HG02885 (cell line): ENCODE measurements at regions not wholly inside any gene's neighbourhood (a gene's known extent, or its start where the extent isn't known, plus 50 kb on each side); places are given as distances from the start of the nearest gene placed in this dataset.

Experiments used
- ATAC-seq: cut with Tn5 transposase; IDR thresholded peaks from one replicate; pipeline ENCODE4 v1.9.1; 2021; ENCODE audit warnings: mild to moderate bottlenecking; ENCODE audit not compliant: unreplicated experiment, poor library complexity

DNA sequence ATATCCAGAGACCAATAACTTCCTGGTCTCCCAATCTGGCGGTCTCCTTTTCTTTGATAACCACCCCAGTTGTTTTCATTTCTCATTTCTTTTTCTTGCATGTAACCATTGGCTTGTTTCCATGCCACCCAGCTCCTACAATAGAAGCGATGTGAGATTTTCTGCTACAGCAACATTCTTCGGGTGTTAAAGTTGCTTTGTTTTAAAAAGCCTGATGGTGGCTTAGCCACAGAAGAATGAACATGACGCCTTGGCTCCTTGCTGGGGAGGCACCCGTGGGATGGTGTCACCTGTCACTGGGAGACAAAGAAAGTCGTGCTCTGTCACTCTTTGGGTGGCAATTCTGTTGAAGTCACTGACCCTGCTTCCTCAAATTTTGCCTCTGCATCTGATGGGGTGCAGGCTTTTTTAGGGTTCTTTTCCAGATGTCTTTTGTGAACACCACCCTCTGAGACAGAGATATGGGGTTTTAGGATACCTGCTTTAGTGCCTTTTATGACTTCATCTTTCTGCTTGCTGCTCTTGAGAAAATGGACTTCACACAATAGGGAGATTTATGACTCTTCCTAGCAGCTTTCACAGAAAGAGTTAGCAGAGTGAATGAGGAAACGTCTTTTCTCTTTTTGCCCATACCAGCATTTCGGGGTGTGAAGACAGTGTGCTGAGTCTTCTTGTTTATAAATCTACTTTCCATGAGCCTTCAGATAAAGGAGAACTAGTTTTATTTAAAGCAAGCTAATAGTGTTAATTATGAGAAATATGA lies 265.3 kb upstream of the TBX3 start:
- ATAC-seq, result no peak

DNA sequence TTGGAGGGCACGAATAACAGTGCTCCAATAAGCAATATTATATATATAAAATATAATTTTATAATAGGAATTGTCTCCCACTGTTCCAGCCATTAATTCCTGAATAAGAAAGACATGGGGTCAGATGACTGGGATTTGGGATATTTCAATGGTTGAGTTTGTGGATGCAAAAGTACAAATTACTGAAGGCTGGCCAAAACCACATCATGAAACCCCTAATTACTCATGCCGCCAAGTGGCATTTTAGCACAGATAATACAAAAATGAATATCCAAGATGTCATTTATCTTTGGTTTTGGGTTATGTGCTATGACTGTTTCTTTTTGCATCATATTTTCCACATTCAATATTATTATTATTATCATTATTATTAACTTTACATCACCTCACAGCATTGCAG lies 261.4 kb upstream of the TBX3 start:
- ATAC-seq, result no peak

DNA sequence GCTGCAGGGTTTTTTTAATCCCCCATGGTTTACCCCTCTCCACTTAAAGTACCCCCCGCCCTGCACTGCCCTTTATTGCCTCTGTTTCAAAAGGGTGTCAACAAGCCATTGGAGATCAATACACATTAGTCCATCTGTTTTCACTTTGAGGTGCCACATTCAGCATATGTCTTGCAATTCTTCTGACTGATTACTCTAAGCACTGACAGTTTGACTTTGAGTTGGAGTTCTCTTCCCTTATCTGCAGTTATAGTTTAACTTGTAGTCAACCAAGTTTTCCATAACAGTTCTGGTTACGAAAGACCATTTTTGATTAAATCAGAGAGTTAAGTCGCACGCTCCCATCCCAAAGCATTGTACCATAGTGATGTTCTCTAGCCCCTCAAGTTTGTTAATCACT lies 260.8 kb upstream of the TBX3 start:
- no peak for ATAC-seq

DNA sequence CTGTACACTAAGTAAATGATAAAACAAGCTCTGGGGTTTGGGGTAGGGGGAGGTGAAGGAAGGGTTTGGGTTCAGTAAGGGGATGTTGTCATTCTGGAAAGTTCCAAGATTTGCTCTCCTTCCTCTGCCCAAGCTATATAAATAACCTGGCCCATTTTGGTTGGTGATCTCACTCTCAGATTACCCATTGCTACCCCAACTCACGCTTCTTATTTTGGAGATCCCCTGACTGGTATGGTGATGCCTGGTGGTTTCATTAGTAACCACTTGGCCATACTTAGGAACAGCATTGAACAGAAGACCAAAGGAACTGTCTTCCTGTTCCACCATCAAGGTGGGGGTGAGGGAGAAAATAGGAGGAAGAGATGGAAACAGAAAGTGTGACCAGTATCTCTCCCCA lies 259.6 kb upstream of the TBX3 start:
- ATAC-seq, result no peak

DNA sequence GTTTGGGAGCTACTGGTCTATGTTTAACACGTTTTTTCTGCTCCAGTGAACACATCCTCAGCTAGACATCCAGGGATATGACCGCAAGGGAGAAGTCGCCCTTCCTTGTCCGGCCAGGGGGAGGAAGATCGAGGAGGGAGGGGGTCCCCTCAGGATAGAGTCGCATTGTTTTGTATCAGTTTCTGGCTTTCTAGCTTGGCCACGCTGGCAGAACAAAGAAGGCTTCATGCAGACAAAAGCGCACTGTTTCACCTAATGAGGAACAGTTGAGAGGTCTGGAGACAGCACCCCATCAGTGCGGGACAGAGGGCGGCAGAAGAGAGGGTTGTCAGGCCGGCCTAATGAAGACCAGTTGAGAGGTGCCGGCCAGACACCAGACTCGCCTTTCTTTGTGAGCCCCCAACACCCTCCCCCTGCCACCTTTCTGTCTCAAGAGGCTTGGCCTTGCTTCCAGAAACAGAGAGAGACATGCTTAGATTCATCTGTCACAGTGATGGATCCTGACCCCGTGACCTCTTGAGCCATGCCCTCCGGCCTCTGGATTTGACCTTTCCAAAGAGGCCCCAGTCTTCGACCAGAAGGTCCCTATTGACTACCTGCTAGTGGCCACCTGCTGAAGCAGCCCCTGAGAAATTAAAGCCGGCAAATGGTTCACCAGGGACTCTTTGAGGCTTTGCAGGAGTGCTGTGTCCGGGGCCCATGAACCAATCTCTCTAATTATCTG lies 254.7 kb upstream of the TBX3 start:
- no peak for ATAC-seq

- ATAC-seq, result no peak
These were observed 252.4 kb upstream of the TBX3 start for GRCh38 chr12:114936148-114937079.

DNA sequence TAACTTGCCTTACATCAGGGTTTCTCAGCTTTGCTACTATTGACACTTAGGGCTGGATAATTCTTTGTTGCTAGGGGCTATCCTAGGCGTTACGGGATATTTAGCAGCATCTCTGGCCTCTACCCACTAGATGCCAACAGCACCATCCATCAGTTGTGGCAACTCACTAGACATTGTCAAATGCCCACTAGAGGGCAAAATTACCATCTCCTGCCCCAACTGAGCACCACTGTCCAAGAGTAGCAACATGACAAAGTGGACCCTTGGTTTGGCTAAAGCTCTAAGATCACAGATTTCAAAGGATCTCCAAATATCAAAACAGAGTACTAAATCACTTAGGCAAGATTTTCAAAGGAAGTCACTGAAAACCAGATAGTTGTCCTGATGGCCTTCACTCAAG lies 251.7 kb upstream of the TBX3 start:
- no peak for ATAC-seq

- ATAC-seq, result no peak
These were observed 249.6 kb upstream of the TBX3 start for GRCh38 chr12:114933428-114934160.

DNA sequence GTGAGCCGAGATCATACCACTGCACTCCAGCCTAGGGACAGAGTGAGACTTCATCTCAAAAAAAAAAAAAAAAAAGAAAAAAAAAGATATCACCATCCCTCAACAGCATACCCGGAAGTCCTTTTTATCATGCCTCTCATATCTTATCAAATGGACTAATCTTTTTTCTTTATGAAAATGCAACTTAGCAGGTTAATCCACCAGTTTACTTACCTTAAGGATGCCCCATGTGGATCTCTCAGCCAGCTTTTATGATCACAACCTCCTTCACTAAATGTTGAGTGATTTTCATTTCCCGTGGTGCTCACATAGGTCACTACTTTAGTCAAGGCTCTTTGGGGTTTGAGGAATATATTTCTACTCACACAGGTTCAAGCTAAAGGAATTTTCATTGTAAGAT lies 248.8 kb upstream of the TBX3 start:
- no peak for ATAC-seq

- no peak for ATAC-seq
These were observed 247.1 kb upstream of the TBX3 start for GRCh38 chr12:114931025-114931424.

DNA sequence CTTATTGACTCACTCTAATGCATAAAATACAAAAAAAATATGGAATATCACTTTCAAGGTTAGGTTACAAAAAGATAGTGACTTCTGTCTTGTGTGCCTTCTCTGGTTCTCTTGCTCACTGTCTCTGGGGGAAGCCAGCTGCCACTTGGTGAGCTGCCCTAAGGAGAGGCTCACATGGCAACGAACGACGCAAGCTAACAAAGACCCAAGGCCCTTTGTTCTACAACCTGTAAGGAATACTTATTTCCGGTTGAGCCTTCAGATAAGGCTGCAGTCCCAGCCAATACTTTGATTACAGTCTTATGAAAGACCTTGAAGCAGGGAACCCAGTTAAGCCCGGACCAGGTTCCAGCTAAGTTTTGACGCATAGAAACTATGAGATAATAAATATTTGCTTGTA lies 242.4 kb upstream of the TBX3 start:
- ATAC-seq, result no peak

DNA sequence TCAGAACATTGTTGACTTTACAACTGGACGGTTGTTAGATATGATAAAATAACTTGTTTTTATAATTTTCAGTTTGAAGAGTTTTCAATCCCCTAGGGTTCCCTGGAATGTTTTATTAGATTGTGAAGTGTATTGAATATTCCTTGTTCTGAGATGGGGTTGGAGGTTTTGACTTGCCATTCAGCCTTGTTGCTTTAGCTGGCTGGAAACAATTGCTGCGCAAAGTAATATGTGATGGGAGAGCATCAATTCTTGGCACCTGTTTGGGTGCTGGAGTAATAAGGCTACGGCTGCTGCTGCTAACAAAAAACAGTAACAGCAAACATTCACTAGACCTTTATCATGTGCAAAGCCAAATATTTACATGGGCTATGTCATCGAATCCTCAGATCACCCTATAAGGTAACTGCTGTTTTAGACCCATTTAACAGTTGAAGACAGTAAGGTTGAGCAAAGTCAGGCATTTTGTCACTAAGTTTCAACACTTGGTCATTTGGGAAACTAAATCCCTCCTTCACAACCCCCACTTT lies 241.0 kb upstream of the TBX3 start:
- ATAC-seq, result no peak

DNA sequence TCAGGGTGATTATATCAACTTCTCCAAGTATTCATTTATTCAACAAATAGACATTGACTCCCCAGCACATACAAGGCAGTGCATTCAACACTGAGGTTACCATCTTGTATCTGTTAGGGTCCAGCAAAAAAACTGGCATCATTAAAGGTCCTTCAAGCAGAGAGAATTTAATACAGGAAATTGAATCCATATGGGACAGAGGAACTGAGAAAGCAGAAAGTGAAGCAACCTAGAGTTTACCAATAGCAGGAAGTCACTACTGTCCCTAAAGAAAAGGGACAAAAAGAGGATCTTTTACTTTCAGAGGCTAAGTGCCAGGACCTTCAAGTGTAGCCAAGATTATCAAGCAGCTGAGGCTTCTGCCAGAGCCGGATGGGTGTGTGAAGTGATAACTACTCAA lies 237.8 kb upstream of the TBX3 start:
- ATAC-seq, result no peak

- ATAC-seq, result no peak
These were observed 237.0 kb upstream of the TBX3 start for GRCh38 chr12:114920771-114921554.

- ATAC-seq, result no peak
These were observed 235.5 kb upstream of the TBX3 start for GRCh38 chr12:114919479-114919878.

DNA sequence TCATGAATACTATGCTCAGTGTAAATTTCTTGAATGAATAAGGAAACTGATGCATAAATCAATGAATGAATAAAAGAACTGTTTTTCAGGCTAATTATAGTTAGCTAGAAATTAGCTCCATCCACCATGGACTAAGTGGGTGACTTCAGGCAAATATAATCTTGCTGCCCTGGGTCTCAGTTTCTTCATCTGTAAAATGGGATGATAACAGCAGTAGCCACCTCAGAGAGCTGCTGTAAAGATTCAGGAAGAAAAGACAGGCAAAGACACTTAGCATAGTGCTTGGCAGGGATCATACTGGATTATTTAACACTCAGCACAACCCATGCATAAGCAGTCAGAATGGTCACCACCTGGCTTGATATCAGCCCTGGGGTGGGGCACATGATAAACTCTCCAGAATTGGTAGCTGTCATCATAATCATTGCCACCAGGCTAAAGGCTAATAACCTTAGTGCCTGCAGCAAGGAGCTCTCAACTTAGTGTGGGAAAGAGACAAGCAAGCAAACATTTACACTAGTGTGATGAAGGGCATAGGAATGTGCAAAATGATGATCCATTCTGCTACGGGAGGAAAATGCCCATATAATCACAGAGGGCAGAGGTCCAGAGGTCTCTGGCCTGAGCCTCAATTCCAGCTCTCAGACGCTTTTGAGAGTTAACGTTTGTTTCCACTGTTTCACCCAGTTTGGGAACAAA lies 234.7 kb upstream of the TBX3 start:
- ATAC-seq, result no peak

DNA sequence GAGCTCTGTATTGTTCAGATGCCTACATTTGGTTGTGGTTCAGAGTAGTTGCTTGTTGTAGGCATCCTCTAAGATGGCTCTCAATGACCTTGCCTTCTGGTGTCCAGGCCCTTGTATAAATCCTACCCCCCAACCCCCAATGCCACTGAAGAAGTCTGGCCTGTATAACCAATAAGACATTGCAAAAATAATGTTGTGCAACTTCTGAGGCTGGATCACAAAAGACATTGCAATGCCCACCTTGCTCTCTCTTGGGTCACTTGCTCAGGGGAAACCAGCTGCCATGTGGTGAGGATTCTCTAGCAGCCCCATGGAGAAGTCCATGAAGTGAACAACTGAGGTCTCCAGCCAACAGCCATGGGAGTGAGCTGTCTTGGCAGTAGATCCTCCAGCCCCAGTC lies 234.0 kb upstream of the TBX3 start:
- no peak for ATAC-seq

DNA sequence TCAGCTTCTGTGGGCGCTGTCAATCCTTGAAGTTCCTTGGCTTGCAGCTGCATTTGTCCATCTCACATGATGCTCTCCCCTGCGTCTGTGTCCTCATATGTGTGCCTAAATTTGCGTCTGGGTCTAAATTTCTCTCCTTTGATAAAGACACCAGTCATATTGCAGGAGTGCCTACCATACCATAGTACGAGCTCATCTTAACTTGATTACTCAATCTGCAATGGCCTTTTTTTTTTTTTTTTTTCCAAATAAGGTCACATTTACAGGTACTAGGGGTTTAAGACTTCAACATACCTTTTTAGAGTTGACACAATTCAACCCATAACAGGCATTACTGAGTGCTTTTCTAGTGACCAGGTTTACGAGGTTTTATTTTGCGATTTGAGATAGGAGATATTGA lies 233.3 kb upstream of the TBX3 start:
- no peak for ATAC-seq

DNA sequence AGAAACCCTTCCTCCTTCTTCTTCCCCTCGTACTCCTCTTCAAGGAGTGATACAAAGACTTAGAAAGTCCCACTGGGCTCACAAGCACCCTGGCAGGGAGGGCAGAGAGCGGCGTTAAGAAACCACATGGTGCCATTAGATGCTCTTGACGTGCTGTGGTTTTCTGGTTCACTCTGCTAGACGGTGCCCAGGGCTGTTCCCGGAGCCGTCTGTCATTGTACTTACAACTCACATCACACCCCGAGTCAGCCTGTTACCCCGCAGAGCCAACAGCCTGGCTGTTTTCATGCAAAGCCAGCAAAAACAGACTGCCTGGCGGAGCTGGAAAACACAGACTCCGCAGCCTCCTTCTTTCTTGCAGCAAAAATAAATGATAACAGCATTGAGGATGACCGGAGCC lies 232.6 kb upstream of the TBX3 start:
- no peak for ATAC-seq
